22Rv1 (cell line): ENCODE measurements at regions not wholly inside any gene's neighbourhood (a gene's known extent, or its start where the extent isn't known, plus 50 kb on each side); places are given as distances from the start of the nearest gene placed in this dataset.

ENCODE experiments used
- ZFX ChIP-seq: fragments of 450-650 bp; IDR thresholded peaks from 2 replicates; pipeline ENCODE4 v1.6.1; 2017; ENCODE audit warnings: antibody characterized with exemption, borderline replicate concordance
- TF ChIP-seq, protein P1 (sequence below): fragments of 450-650 bp; IDR thresholded peaks from 2 replicates; pipeline ENCODE4 v1.5.1; 2017; ENCODE audit warnings: mild to moderate bottlenecking

DNA sequence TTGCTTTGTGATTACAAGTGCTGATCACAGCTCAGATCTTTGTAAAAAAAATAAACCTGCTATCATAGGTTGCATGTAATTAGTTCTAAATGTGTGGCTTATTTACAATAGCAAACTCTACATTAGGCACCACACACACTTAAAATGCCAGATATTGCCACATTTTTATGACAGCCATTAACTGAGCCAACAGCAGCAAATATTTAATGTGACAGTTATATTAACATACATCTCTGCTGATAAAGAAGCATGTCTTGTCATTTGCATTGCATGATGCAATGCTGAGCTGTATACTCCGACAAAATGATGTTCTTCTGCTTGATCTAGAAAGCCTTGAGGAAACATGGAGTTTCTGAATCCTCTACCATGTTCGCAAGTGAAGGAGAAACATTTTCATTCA, 273.6 kb upstream of the VEPH1 start:
- TF ChIP-seq, protein P1, sequence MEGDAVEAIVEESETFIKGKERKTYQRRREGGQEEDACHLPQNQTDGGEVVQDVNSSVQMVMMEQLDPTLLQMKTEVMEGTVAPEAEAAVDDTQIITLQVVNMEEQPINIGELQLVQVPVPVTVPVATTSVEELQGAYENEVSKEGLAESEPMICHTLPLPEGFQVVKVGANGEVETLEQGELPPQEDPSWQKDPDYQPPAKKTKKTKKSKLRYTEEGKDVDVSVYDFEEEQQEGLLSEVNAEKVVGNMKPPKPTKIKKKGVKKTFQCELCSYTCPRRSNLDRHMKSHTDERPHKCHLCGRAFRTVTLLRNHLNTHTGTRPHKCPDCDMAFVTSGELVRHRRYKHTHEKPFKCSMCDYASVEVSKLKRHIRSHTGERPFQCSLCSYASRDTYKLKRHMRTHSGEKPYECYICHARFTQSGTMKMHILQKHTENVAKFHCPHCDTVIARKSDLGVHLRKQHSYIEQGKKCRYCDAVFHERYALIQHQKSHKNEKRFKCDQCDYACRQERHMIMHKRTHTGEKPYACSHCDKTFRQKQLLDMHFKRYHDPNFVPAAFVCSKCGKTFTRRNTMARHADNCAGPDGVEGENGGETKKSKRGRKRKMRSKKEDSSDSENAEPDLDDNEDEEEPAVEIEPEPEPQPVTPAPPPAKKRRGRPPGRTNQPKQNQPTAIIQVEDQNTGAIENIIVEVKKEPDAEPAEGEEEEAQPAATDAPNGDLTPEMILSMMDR: no peak
- no peak for TF ChIP-seq ZFX
